Mucosa of gallbladder (tissue), 1 donor: ENCODE measurements at regions not wholly inside any gene's neighbourhood (a gene's known extent, or its start where the extent isn't known, plus 50 kb on each side); places are given as distances from the start of the nearest gene placed in this dataset.
A peak's percentile ranks its signal among the peaks of the same experiment; 100 is the strongest.
"Not testable (repeated sequence)": the region's sequence is repeated elsewhere in the genome, so short reads cannot be mapped to it uniquely, and the experiment has no call there.

Experiments
- DNase-seq: peaks from one replicate; pipeline ENCODE4 v3.0.0-alpha.2; 2020; ENCODE audit warnings: low spot score
- donor health status: DM: no; HTN: no; CAD: no.

- DNase-seq = no peak
Measured at GRCh38 chr1:193417403-193417802, 231.0 kb upstream of the B3GALT2 start.

GRCh38 chr1:193416226-193417024, 230.0 kb upstream of the B3GALT2 start:
- DNase-seq = no peak

DNA sequence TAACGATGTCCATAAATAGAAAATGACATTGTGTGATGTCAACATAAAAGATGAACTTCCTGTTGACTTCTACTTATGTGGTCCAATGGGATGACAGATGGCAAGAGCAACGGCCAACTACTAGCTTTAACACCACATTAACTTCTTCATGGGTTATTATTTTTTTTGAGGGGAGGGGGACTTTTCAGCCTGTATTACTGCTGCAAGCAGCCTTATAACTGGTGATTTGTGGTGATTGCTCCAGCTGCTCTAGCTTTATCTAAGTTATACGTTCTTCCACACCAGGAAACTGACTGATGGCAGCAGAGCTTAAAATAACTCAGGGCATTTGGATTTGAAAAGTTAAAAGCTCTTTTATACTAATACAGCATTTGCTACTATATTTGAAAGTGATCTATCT, 228.8 kb upstream of the B3GALT2 start:
- DNase-seq = no peak

GRCh38 chr1:193413376-193413775, 227.0 kb upstream of the B3GALT2 start:
- no peak for DNase-seq

- no peak for DNase-seq
Measured at GRCh38 chr1:193412748-193413147, 226.3 kb upstream of the B3GALT2 start.

DNA sequence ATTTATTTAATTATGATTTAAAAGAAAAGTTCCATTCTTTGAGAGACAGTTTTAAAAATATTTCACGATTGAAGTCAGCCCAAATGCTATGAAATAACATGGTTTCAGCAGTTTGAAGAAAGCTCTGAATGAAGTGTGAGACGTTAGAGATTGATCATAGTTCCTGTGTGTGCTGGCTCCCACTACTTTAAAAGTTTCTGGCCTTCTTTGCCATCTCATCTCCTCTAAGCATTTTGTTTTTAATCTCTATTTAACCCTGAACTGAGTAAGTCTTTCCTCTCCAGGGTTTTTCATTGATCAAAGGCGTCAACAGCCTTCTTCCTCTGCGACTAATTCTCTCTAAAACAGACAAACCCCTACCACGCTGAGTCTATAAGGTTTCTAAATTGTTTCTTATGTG, 225.3 kb upstream of the B3GALT2 start:
- no peak for DNase-seq

GRCh38 chr1:193411215-193411614, 224.8 kb upstream of the B3GALT2 start:
- no peak for DNase-seq

- peak; percentile 84 for DNase-seq
Measured at GRCh38 chr1:193408782-193409293, 222.4 kb upstream of the B3GALT2 start.

GRCh38 chr1:193406901-193407300, 220.5 kb upstream of the B3GALT2 start:
- DNase-seq = no peak

- DNase-seq = peak; percentile 26
Measured at GRCh38 chr1:193404236-193404635, 217.8 kb upstream of the B3GALT2 start.

DNA sequence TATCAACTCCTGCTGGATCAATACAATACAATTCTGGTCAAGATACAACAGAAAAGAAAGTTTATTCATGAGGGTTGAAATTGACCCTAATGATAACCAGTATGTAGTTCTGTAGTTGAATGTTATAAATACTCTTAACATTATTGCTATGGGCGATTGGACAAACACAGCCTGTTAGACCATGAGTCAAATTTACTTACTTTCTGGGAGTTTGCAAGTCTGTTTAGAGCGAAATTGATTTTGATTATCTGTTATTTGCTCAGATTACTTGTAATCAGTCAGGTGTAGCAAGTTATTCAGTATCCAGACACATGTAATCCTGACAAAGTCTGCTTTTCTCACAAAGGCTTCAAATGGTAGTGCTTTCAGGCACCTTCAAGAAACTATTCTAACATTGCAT, 216.6 kb upstream of the B3GALT2 start:
- no peak for DNase-seq

DNA sequence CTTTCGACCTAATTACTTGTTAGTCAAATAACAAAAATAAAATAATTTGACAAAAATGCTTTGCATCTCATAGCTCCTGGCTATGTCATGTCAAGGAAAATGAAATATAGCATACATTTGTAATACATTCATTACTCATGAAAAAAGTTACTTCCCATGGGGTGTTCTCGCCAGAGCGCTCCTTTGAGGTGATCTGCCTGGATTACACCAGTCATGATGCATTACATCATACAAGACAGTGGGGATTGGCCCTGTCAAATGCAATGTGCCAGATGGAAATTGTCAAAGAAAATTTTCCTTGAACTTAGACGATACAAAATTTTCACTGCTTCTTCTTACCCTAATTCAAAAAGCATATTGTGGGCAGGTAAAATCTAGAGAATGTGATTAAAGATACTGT, 215.6 kb upstream of the B3GALT2 start:
- no peak for DNase-seq

GRCh38 chr1:193394336-193394735, 207.9 kb upstream of the B3GALT2 start:
- DNase-seq = no peak

DNA sequence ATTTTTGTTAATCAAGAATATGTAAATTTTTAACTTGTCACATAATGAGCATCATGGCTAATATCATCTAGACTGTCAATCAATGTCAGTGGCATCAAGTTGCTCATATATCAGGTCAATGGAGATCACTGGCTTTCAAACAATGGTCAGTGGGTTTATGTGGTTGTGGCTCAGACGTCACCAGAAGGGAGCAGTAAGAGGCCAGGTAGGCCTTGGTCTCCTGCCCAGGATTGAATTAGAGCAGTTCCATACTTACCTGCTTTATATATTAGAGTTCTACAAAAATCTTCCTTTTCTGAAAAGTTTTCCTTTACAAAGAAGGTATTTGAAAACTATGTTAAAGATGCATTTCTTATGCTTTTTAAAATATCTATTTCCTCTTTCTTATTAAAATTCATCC, 206.3 kb upstream of the B3GALT2 start:
- DNase-seq = no peak

DNA sequence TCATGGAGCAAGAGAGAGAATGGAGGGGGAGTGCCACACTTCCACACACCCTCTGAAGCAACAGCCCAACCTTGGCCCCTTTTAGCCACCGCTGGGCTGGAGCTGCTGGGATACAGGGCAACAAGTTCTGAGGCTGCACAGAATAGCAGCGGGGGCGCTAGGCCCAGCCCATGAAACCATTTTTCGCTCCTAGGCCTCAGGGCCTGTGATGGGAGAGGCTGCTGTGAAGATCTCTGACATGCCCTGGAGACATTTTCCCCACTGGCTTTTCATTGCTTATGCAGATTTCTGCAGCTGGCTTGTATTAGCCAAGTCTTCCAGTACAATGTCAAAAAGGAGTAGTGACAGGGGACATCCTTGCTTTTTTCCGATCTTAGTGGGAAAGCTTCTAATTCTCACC, 202.3 kb upstream of the B3GALT2 start:
- DNase-seq = no peak

GRCh38 chr1:193388165-193388564, 201.8 kb upstream of the B3GALT2 start:
- no peak for DNase-seq

GRCh38 chr1:193387406-193387805, 201.0 kb upstream of the B3GALT2 start:
- DNase-seq = no peak

DNA sequence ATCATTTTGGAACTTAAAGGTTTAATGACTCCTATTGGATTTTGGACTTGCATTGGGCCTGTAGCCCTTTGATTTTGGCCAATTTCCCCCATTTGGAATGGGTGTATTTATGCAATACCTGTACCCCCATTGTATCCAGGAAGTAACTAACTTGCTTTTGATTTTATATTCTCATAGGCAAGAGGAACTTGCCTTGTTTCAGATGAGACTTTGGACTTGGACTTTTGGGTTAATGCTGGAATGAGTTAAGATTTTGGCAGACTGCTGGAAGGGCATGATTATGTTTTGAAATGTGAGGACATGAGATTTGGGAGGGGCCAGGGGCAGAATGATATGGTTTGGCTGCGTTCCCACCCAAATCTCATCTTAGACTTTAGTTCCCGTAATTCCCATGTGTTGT, 192.0 kb upstream of the B3GALT2 start:
- DNase-seq = not testable (repeated sequence)

GRCh38 chr1:193377472-193377871, 191.1 kb upstream of the B3GALT2 start:
- no peak for DNase-seq

- DNase-seq = no peak
Measured at GRCh38 chr1:193372553-193372952, 186.1 kb upstream of the B3GALT2 start.

DNA sequence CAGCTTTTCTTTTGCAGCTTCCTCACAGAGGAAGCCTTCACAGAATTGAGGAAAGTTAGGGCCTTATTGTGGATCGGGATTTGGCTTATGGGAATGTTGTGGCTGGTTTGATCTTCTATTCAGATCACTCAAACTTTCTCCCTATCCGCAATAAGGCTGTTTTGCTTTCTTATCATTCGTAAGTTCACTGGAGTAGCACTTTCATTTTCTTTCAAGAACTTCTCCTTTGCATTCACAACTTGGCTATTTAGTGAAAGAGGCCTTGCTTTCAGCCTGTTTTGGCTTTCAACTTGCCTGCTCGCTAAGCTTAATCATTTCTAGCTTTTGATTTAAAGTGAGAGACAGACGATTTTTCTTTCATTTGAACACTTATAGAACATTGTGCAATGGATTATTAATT, 181.9 kb upstream of the B3GALT2 start:
- no peak for DNase-seq

GRCh38 chr1:193367863-193368262, 181.4 kb upstream of the B3GALT2 start:
- DNase-seq = no peak

- no peak for DNase-seq
Measured at GRCh38 chr1:193366764-193367507, 180.5 kb upstream of the B3GALT2 start.
